NCI-H226 (cell line): ENCODE measurements at regions not wholly inside any gene's neighbourhood (a gene's known extent, or its start where the extent isn't known, plus 50 kb on each side); places are given as distances from the start of the nearest gene placed in this dataset.
"Not testable (repeated sequence)": the region's sequence is repeated elsewhere in the genome, so short reads cannot be mapped to it uniquely, and the experiment has no call there.

Experiments
- DNase-seq: peaks from one replicate; pipeline ENCODE4 v3.0.0-alpha.2; 2015

DNA sequence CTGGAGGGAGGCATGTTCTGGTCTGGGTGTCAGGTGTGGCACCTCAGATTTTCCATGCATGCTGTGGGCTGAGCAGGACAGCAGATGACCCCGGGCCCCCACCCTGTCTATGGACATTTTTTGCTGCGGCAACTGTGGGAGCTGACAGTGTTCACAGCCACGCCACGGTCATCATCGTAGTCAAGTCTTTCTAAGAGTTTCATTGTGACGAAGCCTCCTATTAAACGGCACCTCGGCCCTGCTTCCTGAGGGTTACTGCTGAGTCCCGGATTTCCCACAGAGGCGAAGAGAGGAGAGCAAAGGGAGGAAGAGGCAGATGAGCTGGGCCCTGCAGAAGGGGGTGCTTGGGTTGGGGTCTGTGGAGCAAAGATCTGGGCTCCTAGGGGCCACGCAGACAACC, 152.1 kb upstream of the POTEB2 start:
- not testable (repeated sequence) for DNase-seq

DNA sequence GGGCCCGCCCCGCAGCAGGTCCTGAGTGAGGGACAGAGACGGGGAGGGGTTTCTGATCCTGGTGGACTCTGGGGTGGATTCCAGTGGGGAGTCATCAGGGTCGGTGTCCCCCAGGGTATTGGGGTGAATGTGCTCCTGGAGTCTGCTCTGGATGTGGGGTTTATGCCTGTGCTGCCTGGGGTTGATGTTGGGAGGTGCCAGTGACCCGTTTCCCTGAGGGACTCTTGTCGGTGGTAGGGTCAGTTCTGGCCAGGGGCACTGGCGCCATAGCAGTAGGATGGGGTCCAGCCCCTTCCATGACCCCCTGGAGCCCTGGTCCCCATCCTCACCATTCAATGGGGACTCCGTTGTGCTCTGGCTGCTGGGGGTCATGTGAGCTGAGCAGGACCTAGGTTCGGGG, 151.2 kb upstream of the POTEB2 start:
- not testable (repeated sequence) for DNase-seq

DNA sequence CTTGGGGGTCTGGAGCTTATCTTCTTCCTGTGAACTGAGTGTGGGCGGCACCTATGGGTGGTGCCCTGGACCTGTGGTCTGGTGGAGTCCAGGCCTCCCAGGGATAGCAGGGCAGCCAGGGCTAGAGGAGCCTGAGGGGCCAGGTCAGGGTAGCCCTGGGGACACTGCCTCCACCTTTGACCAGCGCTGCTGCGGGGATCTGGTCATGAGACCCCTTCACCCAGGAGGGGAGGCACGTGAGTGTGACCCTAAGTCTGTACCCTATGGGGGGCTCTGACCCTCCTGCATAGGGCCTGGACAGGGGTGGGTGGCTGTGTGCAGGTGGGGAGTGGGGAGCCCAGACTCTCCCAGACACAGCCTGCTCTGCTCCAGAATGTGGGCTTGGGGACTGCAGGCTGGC, 150.5 kb upstream of the POTEB2 start:
- not testable (repeated sequence) for DNase-seq

GRCh38 chr15:21015171-21015570, 149.1 kb upstream of the POTEB2 start:
- not testable (repeated sequence) for DNase-seq

DNA sequence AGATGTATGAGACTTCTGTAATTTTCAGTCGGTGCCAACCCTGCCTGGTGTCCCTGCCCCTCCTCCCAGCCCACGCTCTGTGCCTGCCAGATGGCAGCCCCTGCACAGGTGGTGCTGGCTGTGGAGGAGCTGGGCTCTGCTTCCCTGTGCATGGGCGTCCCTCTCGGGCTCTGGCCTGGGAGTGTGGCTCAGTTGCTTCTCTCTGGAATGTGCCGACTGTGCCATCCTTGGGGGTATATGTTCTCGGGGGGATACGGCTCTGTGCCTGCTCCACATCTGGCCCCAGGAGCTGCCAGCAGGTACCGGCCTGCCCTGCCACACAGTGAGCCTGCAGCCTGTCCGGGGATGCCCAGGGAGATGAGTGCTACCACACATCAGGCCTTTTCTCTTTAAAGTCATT, 147.2 kb upstream of the POTEB2 start:
- not testable (repeated sequence) for DNase-seq

- DNase-seq: not testable (repeated sequence)
These were observed 143.5 kb upstream of the POTEB2 start for GRCh38 chr15:21009651-21010050.

DNA sequence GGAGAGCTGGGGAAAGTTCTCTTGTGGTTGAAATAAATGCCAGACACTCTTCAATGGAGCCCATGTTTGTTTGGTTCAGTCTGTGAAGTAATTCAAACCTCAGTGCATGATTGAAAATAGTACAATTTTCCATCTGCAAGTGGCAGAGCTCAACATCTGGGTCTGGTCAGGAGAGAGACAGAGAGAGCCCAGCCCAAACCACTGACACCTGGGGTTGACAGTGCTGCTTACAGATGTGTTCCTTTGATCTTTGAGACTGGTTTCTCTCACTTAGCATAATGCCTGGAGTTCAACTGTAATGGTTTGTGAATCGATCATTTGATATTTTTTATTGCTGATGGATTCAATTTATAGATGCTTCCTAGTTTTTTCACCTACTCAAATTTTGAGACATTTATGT, 137.3 kb upstream of the POTEB2 start:
- not testable (repeated sequence) for DNase-seq

DNA sequence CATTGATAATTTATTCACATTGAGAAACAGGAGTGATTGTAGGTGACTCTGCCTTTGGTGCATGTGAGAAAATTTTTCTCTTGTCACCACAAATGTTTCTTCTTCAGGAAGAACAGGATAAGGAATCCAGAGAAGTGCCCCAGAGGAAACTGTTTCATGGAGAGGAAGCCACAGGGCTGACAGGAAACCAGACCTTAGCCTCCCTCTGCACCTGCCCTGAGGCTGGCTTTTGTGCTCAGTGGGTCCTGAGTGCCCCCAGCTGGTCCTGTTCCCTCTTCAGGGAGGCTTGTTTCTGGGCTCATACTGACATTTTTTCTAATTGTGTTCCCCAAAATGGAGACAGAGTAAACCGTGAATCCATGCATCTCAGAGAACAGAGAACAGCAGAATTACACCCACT, 135.8 kb upstream of the POTEB2 start:
- DNase-seq: not testable (repeated sequence)

- DNase-seq: not testable (repeated sequence)
These were observed 125.6 kb upstream of the POTEB2 start for GRCh38 chr15:20991691-20992090.

GRCh38 chr15:20991253-20991652, 125.1 kb upstream of the POTEB2 start:
- not testable (repeated sequence) for DNase-seq

- not testable (repeated sequence) for DNase-seq
These were observed 120.7 kb upstream of the POTEB2 start for GRCh38 chr15:20986775-20987174.

DNA sequence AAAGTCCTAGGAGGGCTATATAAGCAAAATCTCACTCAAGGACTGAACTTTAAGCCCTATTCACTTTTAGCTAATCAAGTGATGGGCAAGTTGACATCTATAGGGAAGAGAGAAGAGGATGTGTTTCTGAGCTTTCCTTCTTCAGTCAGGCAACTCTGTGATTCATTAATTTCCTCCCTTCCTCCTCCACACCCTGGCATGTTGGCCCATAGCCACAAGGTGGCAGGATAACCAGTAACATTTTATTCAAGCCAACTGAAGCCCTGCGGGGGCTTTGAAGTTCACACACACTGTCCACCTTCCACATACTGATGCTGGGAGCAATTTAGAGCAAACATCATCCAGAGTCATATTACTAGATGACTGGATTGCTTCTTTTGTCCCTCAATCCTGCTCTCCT, 111.9 kb upstream of the POTEB2 start:
- DNase-seq: not testable (repeated sequence)

GRCh38 chr15:20972762-20973161, 106.6 kb upstream of the POTEB2 start:
- not testable (repeated sequence) for DNase-seq

- not testable (repeated sequence) for DNase-seq
These were observed 93.2 kb upstream of the POTEB2 start for GRCh38 chr15:20959299-20959698.

GRCh38 chr15:20929322-20929721, 63.2 kb upstream of the POTEB2 start:
- not testable (repeated sequence) for DNase-seq
